ENCODE measurements at regions not wholly inside any gene's neighbourhood (a gene's known extent, or its start where the extent isn't known, plus 50 kb on each side); places are given as distances from the start of the nearest gene placed in this dataset.

- Histone ChIP-seq H3K4me2 (ENCODE audit: control insufficient read depth, insufficient read depth) (no peak overlapping the region), H3K27me3 (replicated peaks in 1 of 2; ENCODE audit: control insufficient read depth in 2 of 2, insufficient read depth in 2 of 2, low read length in 1 of 2) (no peaks in the 10 kb centered on the region), H3K27ac (ENCODE audit: control insufficient read depth, insufficient read depth) (no peak overlapping the region), H3K4me3 (no peak overlapping the region), H2AFZ (ENCODE audit: control insufficient read depth, low read depth, low read length) (no peak overlapping the region), H4K20me1 (ENCODE audit: control insufficient read depth, insufficient read depth) (no peaks in the 10 kb centered on the region), H3K9me3 (replicated peaks; ENCODE audit: control insufficient read depth, insufficient read depth, low read length) (no peaks in the 10 kb centered on the region), H3K36me3 (ENCODE audit: control insufficient read depth in 2 of 2, insufficient read depth in 2 of 2, low read length in 1 of 2) (no peaks in the 10 kb centered on the region), H3K79me2 (ENCODE audit: control insufficient read depth, insufficient read depth, low read length) (no peaks in the 10 kb centered on the region), H3K9ac (ENCODE audit: control insufficient read depth, insufficient read depth, low read length) (no peak overlapping the region), H3K4me1 (ENCODE audit: control insufficient read depth, insufficient read depth, low read length) (no peaks in the 10 kb centered on the region)
- intact Hi-C loops (cut with micrococcal nuclease; ENCODE audit: unreplicated experiment), result no loop called here
- ATAC-seq (no peak), DNase-seq (ENCODE audit: low read depth, low spot score) (no peak), FAIRE-seq (no peak)
- in situ Hi-C loops (cut with MboI), result no loop called here
- ChIA-PET POLR2A (no interaction called here), CTCF (interaction anchor here (1.1 kb wide), 1 partner anchor 18 kb away, joined by 3 read pairs; no protein-coding TSS in a partner anchor), SMC1A (ENCODE audit: uncharacterized antibody, unreplicated experiment) (interaction anchor here (3.4 kb wide), 1 partner anchor 12 kb away, joined by 9 read pairs; no protein-coding TSS in a partner anchor), RAD21 (ENCODE audit: unreplicated experiment) (no interaction called here)
- 3% methylated on average over 2 of the region's 2 CpGs for WGBS (ENCODE audit: insufficient coverage, insufficient replicate concordance, low lambda C conversion rate, missing lambda C conversion rate)
- TF ChIP-seq ATF2 (IDR thresholded peaks at IDR 0.05; ENCODE audit: low read length), result no peak
- no peak for TF ChIP-seq MYC (IDR thresholded peaks at IDR 0.05; ENCODE audit: insufficient read depth, insufficient read length, insufficient replicate concordance, low read length, severe bottlenecking)
- TF ChIP-seq RAD51 (IDR thresholded peaks at IDR 0.05), result no peak
- TF ChIP-seq WRNIP1 (IDR thresholded peaks at IDR 0.05; ENCODE audit: borderline replicate concordance, low read depth, low read length), result no peak
- no peak for TF ChIP-seq CUX1 (IDR thresholded peaks at IDR 0.05; ENCODE audit: insufficient replicate concordance, low read depth, low read length)
- TF ChIP-seq SUZ12 (IDR thresholded peaks at IDR 0.05; ENCODE audit: unreplicated experiment), result no peak
- no peak for TF ChIP-seq SMAD1 (IDR thresholded peaks at IDR 0.05; ENCODE audit: low read depth, partially characterized antibody)
- TF ChIP-seq EZH2 (IDR thresholded peaks at IDR 0.05; ENCODE audit: borderline replicate concordance, control insufficient read depth, low read depth, low read length), result no peak
- no peak for TF ChIP-seq EED (IDR thresholded peaks at IDR 0.05; ENCODE audit: low read depth)
- BruUV-seq (replicated peaks), result no TSS peak
Observed at GRCh38 chr13:85601526-85601925, 197.7 kb downstream of the SLITRK6 start.
